Activated B cell treated with CpG ODN at 0.5 μM for 24 hours (primary cell): ENCODE measurements at regions not wholly inside any gene's neighbourhood (a gene's known extent, or its start where the extent isn't known, plus 50 kb on each side); places are given as distances from the start of the nearest gene placed in this dataset.

Source experiments
- ATAC-seq: fragments of 200-7000 bp; cut with Tn5 transposase; one replicate; pipeline ENCODE4 v1.10.0; 2021; ENCODE audit warnings: low read depth, mild to moderate bottlenecking, moderate library complexity
- CTCF ChIA-PET: fragments of 350-600 bp; sonication (Branson Sonifier 250); formaldehyde crosslinking; loops from one replicate; lab custom pipeline; 2021; ENCODE audit warnings: antibody characterized with exemption; lab: Charles Lee
- POLR2A ChIA-PET: fragments of 350-600 bp; sonication (Branson Sonifier 250); formaldehyde crosslinking; loops from one replicate; lab custom pipeline; 2021; ENCODE audit warnings: antibody characterized with exemption; lab: Charles Lee
- DNase-seq: peaks from one replicate; pipeline ENCODE4 v3.0.0; 2022
- H3K27ac Mint-ChIP-seq: one replicate; pipeline ENCODE4 v1.8.0; 2020; ENCODE audit warnings: mixed read lengths
- H3K27me3 Mint-ChIP-seq: one replicate; pipeline ENCODE4 v1.8.0; 2021; ENCODE audit warnings: mixed read lengths
- H3K36me3 Mint-ChIP-seq: one replicate; pipeline ENCODE4 v1.8.0; 2021; ENCODE audit warnings: low read depth, mixed read lengths
- H3K4me1 Mint-ChIP-seq: one replicate; pipeline ENCODE4 v1.8.0; 2021; ENCODE audit warnings: mixed read lengths
- H3K4me3 Mint-ChIP-seq: one replicate; pipeline ENCODE4 v1.8.0; 2020; ENCODE audit warnings: mild to moderate bottlenecking, mixed read lengths
- H3K9me3 Mint-ChIP-seq: one replicate; pipeline ENCODE4 v1.8.0; 2020; ENCODE audit warnings: mixed read lengths
- intact Hi-C: fragments of 100-400 bp; cut with micrococcal nuclease; formaldehyde crosslinking; loops from one replicate; pipeline ENCODE4 v1.15.1; 2024
- TF ChIP-seq, protein P1 (sequence below): fragments of 200-600 bp; IDR thresholded peaks from one replicate; pipeline ENCODE4 v1.8.0; 2022; ENCODE audit warnings: antibody characterized with exemption, mild to moderate bottlenecking

- Mint-ChIP-seq H3K9me3 (no peaks in the 10 kb centered on the region), H3K4me3 (no peak overlapping the region), H3K27ac (no peak overlapping the region), H3K27me3 (no peaks in the 10 kb centered on the region), H3K4me1 (no peaks in the 10 kb centered on the region), H3K36me3 (no peaks in the 10 kb centered on the region)
- POLR2A ChIA-PET = no interaction called here
- CTCF ChIA-PET = no interaction called here
- DNase-seq (no peak), ATAC-seq (no peak)
- TF ChIP-seq, protein P1, sequence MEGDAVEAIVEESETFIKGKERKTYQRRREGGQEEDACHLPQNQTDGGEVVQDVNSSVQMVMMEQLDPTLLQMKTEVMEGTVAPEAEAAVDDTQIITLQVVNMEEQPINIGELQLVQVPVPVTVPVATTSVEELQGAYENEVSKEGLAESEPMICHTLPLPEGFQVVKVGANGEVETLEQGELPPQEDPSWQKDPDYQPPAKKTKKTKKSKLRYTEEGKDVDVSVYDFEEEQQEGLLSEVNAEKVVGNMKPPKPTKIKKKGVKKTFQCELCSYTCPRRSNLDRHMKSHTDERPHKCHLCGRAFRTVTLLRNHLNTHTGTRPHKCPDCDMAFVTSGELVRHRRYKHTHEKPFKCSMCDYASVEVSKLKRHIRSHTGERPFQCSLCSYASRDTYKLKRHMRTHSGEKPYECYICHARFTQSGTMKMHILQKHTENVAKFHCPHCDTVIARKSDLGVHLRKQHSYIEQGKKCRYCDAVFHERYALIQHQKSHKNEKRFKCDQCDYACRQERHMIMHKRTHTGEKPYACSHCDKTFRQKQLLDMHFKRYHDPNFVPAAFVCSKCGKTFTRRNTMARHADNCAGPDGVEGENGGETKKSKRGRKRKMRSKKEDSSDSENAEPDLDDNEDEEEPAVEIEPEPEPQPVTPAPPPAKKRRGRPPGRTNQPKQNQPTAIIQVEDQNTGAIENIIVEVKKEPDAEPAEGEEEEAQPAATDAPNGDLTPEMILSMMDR = no peak
- intact Hi-C loops = no loop called here
Observed at GRCh38 chr1:87728169-87728568, 399.5 kb downstream of the LMO4 start.

DNA sequence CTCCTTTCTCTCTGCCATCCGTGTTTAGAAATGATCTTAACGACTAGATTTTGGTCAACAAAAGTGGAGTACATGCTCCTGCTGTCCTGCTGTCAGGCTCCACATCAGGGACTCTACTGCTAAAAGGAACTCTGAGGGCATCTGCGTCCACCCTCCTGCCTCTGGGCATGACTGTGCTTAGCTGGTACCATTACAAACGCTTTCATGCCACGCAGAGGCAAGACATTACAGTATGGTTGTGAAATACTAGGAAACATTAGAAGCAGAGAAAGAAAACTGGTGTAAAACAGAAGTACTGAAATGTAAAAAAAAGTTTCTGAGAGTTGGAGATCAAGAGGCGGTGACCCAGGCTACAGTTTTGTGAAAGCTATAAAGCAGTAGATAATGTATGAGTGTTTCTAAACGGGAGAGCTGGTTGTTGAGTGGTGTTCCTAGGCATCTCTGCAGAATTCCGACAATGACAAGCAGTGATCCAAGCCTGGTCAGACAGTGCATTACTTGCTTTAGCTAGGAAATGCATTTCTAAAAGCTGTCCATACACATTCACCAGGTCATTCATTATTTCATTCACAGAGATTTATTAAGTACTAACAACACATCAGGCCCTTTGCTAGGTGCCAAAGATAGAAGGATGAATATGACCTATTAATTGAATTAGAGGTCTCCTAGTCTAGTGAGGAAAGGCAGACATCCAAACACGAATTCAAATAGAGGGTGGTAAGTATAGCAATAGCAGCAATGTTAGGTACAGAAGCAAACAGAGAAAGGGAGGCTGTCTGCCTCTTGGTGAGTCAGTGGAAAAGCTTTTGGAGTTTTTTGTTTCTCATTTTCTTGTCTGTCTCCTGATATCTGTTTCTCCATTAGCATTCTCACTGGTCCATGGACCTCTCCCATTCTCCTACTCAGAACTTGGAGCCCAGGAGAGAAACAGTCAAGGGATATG lies 401.9 kb downstream of the LMO4 start:
- H3K27me3 Mint-ChIP-seq = no peaks in the 10 kb centered on the region
- ChIA-PET POLR2A (no interaction called here), CTCF (no interaction called here)
- TF ChIP-seq, protein P1 = no peak
- no peaks in the 10 kb centered on the region for H3K36me3 Mint-ChIP-seq
- H3K4me1 Mint-ChIP-seq = no peaks in the 10 kb centered on the region
- no peaks in the 10 kb centered on the region for H3K9me3 Mint-ChIP-seq
- DNase-seq (no peak), ATAC-seq (no peak)
- H3K4me3 Mint-ChIP-seq = no peak overlapping the region
- H3K27ac Mint-ChIP-seq = no peak overlapping the region
- intact Hi-C loops = no loop called here

GRCh38 chr1:87733386-87733785 lies 404.7 kb downstream of the LMO4 start:
- Mint-ChIP-seq H3K36me3 (no peaks in the 10 kb centered on the region), H3K27ac (no peak overlapping the region), H3K9me3 (no peaks in the 10 kb centered on the region), H3K4me3 (no peak overlapping the region), H3K4me1 (no peaks in the 10 kb centered on the region), H3K27me3 (no peaks in the 10 kb centered on the region)
- ChIA-PET POLR2A (no interaction called here), CTCF (no interaction called here)
- intact Hi-C loops = no loop called here
- no peak for DNase-seq
- no peak for ATAC-seq
- TF ChIP-seq, protein P1 = no peak

GRCh38 chr1:87735750-87736149 lies 407.1 kb downstream of the LMO4 start:
- no peaks in the 10 kb centered on the region for H3K36me3 Mint-ChIP-seq
- intact Hi-C loops = no loop called here
- H3K4me1 Mint-ChIP-seq = no peaks in the 10 kb centered on the region
- H3K9me3 Mint-ChIP-seq = no peaks in the 10 kb centered on the region
- DNase-seq (no peak), ATAC-seq (no peak)
- ChIA-PET CTCF (no interaction called here), POLR2A (no interaction called here)
- TF ChIP-seq, protein P1 = no peak
- no peak overlapping the region for H3K4me3 Mint-ChIP-seq
- H3K27ac Mint-ChIP-seq = no peak overlapping the region
- no peaks in the 10 kb centered on the region for H3K27me3 Mint-ChIP-seq

DNA sequence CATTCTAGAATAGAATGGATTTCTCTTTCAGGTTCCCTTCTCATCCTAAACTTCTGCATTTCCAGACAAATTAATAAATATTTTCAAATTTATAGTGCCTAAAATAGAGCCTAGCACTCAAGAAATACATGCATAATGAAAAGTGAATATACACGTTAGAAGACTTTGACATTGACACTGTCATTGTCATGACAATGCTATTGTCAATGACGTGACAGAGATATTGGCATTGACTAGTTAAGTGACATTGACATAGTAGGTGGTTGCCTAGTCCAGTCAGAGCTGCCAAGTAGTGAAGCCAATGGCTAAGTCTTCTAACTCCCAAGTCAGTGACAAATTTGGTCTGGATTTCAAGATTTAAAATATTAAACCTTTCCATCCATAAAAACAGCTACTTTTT lies 410.5 kb downstream of the LMO4 start:
- H3K27ac Mint-ChIP-seq = no peak overlapping the region
- ATAC-seq (no peak), DNase-seq (no peak)
- ChIA-PET POLR2A (no interaction called here), CTCF (no interaction called here)
- no peaks in the 10 kb centered on the region for H3K27me3 Mint-ChIP-seq
- H3K4me3 Mint-ChIP-seq = no peak overlapping the region
- H3K4me1 Mint-ChIP-seq = no peaks in the 10 kb centered on the region
- TF ChIP-seq, protein P1 = no peak
- intact Hi-C loops = no loop called here
- no peaks in the 10 kb centered on the region for H3K36me3 Mint-ChIP-seq
- H3K9me3 Mint-ChIP-seq = no peaks in the 10 kb centered on the region
